T-cell (primary cell): ENCODE measurements at regions not wholly inside any gene's neighbourhood (a gene's known extent, or its start where the extent isn't known, plus 50 kb on each side); places are given as distances from the start of the nearest gene placed in this dataset.

Experiments used
- ATAC-seq, 4 experiments: fragments of 200-7000 bp in 3 of 4; fragments of 150-1000 bp in 1 of 4; cut with Tn5 transposase; replicated peaks in 1 of 4; 1 replicate in 3 of 4; 2 replicates in 1 of 4; pipeline ENCODE4 v1.10.0; 2021; ENCODE audit warnings: moderate library complexity in 3 of 4, mild to moderate bottlenecking in 2 of 4, moderate number of reproducible peaks in 1 of 4
- CTCF ChIA-PET, 2 donors: fragments of 300-600 bp; sonication (Branson Sonifier 250); formaldehyde crosslinking; loops; one replicate each; lab custom pipeline; 2022; ENCODE audit warnings: antibody characterized with exemption in 2 of 2; lab: Charles Lee
- POLR2A ChIA-PET, 2 donors: fragments of 300-600 bp; sonication (Branson Sonifier 250); formaldehyde crosslinking; loops; one replicate each; lab custom pipeline; 2022; ENCODE audit warnings: antibody characterized with exemption in 2 of 2; lab: Charles Lee
- DNase-seq, 35 experiments: peaks; one replicate each; pipeline versions ENCODE4 v3.0.0 to v3.0.0-alpha.2; 2013 to 2023
- H3K27ac ChIP-seq: one replicate; pipeline ENCODE4 v1.5.1; 2013; ENCODE audit warnings: low read length
- H3K27me3 ChIP-seq, 2 experiments: replicated peaks in 1 of 2; 1 replicate in 1 of 2; 2 replicates in 1 of 2; pipeline versions ENCODE4 v1.6.1 to v1.7.0; 2013; ENCODE audit warnings: low read length in 1 of 2, mixed read lengths in 1 of 2; ENCODE audit not compliant: control insufficient read depth in 2 of 2, insufficient read depth in 2 of 2; ENCODE audit errors: extremely low read depth in 1 of 2
- H3K36me3 ChIP-seq, 2 donors: 1 replicate in 1 of 2; 2 replicates in 1 of 2; pipeline versions ENCODE4 v1.6.1 to v1.7.0; 2013; ENCODE audit warnings: low read length in 1 of 2; ENCODE audit not compliant: control insufficient read depth in 2 of 2, insufficient read depth in 1 of 2; ENCODE audit errors: extremely low read depth in 1 of 2
- H3K4me1 ChIP-seq, 2 experiments: 1 replicate in 1 of 2; 2 replicates in 1 of 2; pipeline versions ENCODE4 v1.6.1 to v1.7.0; 2013; ENCODE audit warnings: low read length in 2 of 2, mixed read lengths in 1 of 2; ENCODE audit not compliant: insufficient read depth in 2 of 2, control insufficient read depth in 1 of 2; ENCODE audit errors: extremely low read depth in 1 of 2
- H3K4me3 ChIP-seq, 2 donors: 1 replicate in 1 of 2; 2 replicates in 1 of 2; pipeline versions ENCODE4 v1.5.1 to v1.7.0; 2013; ENCODE audit warnings: mild to moderate bottlenecking in 2 of 2, low read length in 1 of 2, moderate library complexity in 1 of 2; ENCODE audit not compliant: control insufficient read depth in 1 of 2; ENCODE audit errors: extremely low read depth in 1 of 2
- H3K9me3 ChIP-seq: 2 replicates; pipeline ENCODE4 v1.7.0; 2013
- H3K27ac Mint-ChIP-seq, 2 donors: one replicate each; pipeline ENCODE4 v1.8.0; 2020 to 2021; ENCODE audit warnings: mild to moderate bottlenecking in 2 of 2, mixed read lengths in 2 of 2
- H3K27me3 Mint-ChIP-seq, 2 donors: one replicate each; pipeline ENCODE4 v1.8.0; 2021 to 2022; ENCODE audit warnings: mixed read lengths in 2 of 2
- H3K36me3 Mint-ChIP-seq: one replicate; pipeline ENCODE4 v1.8.0; 2021; ENCODE audit warnings: mixed read lengths
- H3K4me1 Mint-ChIP-seq, 3 donors: one replicate each; pipeline ENCODE4 v1.8.0; 2020 to 2022; ENCODE audit warnings: mixed read lengths in 3 of 3, mild to moderate bottlenecking in 1 of 3
- H3K4me3 Mint-ChIP-seq, 3 donors: one replicate each; pipeline ENCODE4 v1.8.0; 2020 to 2022; ENCODE audit warnings: mild to moderate bottlenecking in 3 of 3, mixed read lengths in 3 of 3, moderate library complexity in 3 of 3
- H3K9me3 Mint-ChIP-seq, 3 donors: one replicate each; pipeline ENCODE4 v1.8.0; 2020 to 2022; ENCODE audit warnings: mixed read lengths in 3 of 3
- WGBS: methylation state at CpG from one replicate; pipeline ENCODE4 v1.1.5; 2013; ENCODE audit warnings: missing lambda C conversion rate; ENCODE audit not compliant: insufficient coverage; 5-methylcytosine and 5-hydroxymethylcytosine counted together

GRCh38 chrX:26376037-26376708 lies 160.2 kb downstream of the MAGEB5 start:
- no peak overlapping the region for H3K27ac Mint-ChIP-seq
- H3K36me3 Mint-ChIP-seq: no peaks in the 10 kb centered on the region
- Histone ChIP-seq H3K27me3 (no peaks in the 10 kb centered on the region), H3K4me1 (no peaks in the 10 kb centered on the region), H3K36me3 (no peaks in the 10 kb centered on the region), H3K4me3 (no peak overlapping the region), H3K27ac (no peak overlapping the region), H3K9me3 (no peaks in the 10 kb centered on the region)
- H3K27me3 Mint-ChIP-seq: no peaks in the 10 kb centered on the region
- WGBS: 70% methylated on average over 2 of the region's 5 CpGs
- H3K4me3 Mint-ChIP-seq: no peak overlapping the region
- ATAC-seq (no peak), DNase-seq (no peak)
- ChIA-PET CTCF (no interaction called here), POLR2A (interaction anchor here in 1 of 2 donors (0.6 kb wide), 1 partner anchor 313 kb away, joined by 4 read pairs; no protein-coding TSS in a partner anchor)
- H3K4me1 Mint-ChIP-seq: no peaks in the 10 kb centered on the region
- H3K9me3 Mint-ChIP-seq: peaks cover 0 to 4% (median 2%) of the 10 kb centered on the region in 3 donors

- CTCF ChIA-PET: no interaction called here
- DNase-seq (no peak), ATAC-seq (no peak)
- H3K27me3 ChIP-seq: no peaks in the 10 kb centered on the region
- Mint-ChIP-seq H3K4me3 (no peak overlapping the region), H3K9me3 (peaks cover 0 to 7% (median 2%) of the 10 kb centered on the region in 3 donors), H3K27me3 (peaks cover 0 to 4% of the 10 kb centered on the region in 2 donors), H3K4me1 (no peaks in the 10 kb centered on the region), H3K27ac (no peak overlapping the region), H3K36me3 (no peaks in the 10 kb centered on the region)
- H3K36me3 ChIP-seq: no peaks in the 10 kb centered on the region
- no CpG with 5 or more reads among the region's 3 CpGs for WGBS
- no peaks in the 10 kb centered on the region for H3K4me1 ChIP-seq
- POLR2A ChIA-PET: no interaction called here
- H3K27ac ChIP-seq: no peak overlapping the region
- no peaks in the 10 kb centered on the region for H3K9me3 ChIP-seq
- H3K4me3 ChIP-seq: no peak overlapping the region
Observed at GRCh38 chrX:26375346-26375745, 159.4 kb downstream of the MAGEB5 start.

DNA sequence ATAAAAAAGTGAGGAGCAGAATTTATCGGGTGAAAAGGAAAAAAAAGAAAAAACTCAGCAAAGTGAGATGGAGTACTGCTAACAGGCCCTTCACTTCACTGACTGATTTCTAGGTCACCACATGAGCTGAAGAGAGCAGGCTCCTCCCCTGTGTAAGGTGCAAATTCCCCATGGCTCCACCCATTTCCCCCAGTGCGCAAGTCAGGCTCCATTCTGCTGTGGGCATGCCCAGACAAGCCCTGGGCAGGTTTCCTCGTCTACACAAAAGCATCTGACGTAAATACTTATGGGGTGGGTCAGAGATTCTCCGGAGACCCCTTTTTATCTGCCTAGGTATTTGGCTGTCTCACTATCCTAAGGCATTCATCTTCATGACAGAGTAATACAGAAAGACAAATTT lies 157.9 kb downstream of the MAGEB5 start:
- 100% methylated on average over 1 of the region's 5 CpGs for WGBS
- H3K4me3 Mint-ChIP-seq: no peak overlapping the region
- DNase-seq (no peak), ATAC-seq (no peak)
- no peaks in the 10 kb centered on the region for H3K36me3 Mint-ChIP-seq
- H3K9me3 ChIP-seq: no peaks in the 10 kb centered on the region
- peaks cover 0 to 4% of the 10 kb centered on the region in 2 donors for H3K27me3 Mint-ChIP-seq
- no peak overlapping the region for H3K27ac ChIP-seq
- CTCF ChIA-PET: no interaction called here
- H3K4me1 ChIP-seq: no peaks in the 10 kb centered on the region
- peaks cover 0 to 7% (median 2%) of the 10 kb centered on the region in 3 donors for H3K9me3 Mint-ChIP-seq
- H3K4me1 Mint-ChIP-seq: no peaks in the 10 kb centered on the region
- no peak overlapping the region for H3K27ac Mint-ChIP-seq
- POLR2A ChIA-PET: no interaction called here
- H3K27me3 ChIP-seq: no peaks in the 10 kb centered on the region
- no peaks in the 10 kb centered on the region for H3K36me3 ChIP-seq
- no peak overlapping the region for H3K4me3 ChIP-seq

DNA sequence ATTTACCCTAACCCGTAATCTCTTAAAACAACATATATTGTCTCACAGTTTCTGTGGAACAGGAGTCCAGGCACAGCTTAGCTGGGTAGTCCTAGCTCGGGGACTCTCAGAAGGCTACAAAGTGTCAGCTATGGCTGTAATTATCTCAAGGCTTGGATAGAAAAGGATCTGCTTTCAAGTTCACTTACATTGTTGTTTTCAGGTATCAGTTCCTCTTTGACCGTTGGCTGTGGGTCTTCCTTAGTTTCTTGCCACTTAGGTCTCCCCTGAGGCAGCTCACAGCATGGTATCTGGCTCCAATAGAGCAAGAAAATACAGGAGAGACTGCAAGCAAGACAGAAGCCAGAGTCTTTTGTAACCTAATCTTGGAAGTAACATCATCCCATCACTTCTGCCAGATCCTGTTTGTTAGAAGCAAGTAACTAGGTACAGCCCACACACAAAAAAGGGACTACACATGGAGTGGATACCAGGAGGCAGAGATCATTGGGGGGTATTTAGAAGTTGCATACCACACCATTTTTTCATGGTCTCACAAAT lies 137.0 kb downstream of the MAGEB5 start:
- WGBS: 47% methylated on average over 3 of the region's 3 CpGs
- Histone ChIP-seq H3K27ac (no peak overlapping the region), H3K36me3 (no peaks in the 10 kb centered on the region), H3K4me1 (no peaks in the 10 kb centered on the region), H3K4me3 (no peak overlapping the region), H3K27me3 (no peaks in the 10 kb centered on the region), H3K9me3 (no peaks in the 10 kb centered on the region)
- POLR2A ChIA-PET: no interaction called here
- Mint-ChIP-seq H3K4me1 (no peaks in the 10 kb centered on the region), H3K4me3 (no peak overlapping the region), H3K27me3 (peaks cover 0 to 6% of the 10 kb centered on the region in 2 donors), H3K27ac (no peak overlapping the region), H3K9me3 (peaks cover 0 to 8% (median 8%) of the 10 kb centered on the region in 3 donors), H3K36me3 (no peaks in the 10 kb centered on the region)
- ATAC-seq (no peak), DNase-seq (no peak)
- CTCF ChIA-PET: no interaction called here

GRCh38 chrX:26347171-26347570 lies 131.2 kb downstream of the MAGEB5 start:
- no peak for DNase-seq
- Mint-ChIP-seq H3K9me3 (peaks cover 0 to 7% (median 2%) of the 10 kb centered on the region in 3 donors), H3K4me3 (no peak overlapping the region), H3K4me1 (no peaks in the 10 kb centered on the region), H3K27ac (no peak overlapping the region), H3K36me3 (no peaks in the 10 kb centered on the region), H3K27me3 (no peaks in the 10 kb centered on the region)
- ChIA-PET CTCF (no interaction called here), POLR2A (no interaction called here)
- ATAC-seq: no peak
- H3K4me1 ChIP-seq: no peaks in the 10 kb centered on the region
- H3K9me3 ChIP-seq: no peaks in the 10 kb centered on the region
- WGBS: 33% methylated on average over 1 of the region's 4 CpGs
- no peaks in the 10 kb centered on the region for H3K36me3 ChIP-seq
- H3K4me3 ChIP-seq: no peak overlapping the region
- no peaks in the 10 kb centered on the region for H3K27me3 ChIP-seq
- no peak overlapping the region for H3K27ac ChIP-seq

- no peaks in the 10 kb centered on the region for H3K36me3 Mint-ChIP-seq
- peaks cover 0 to 13% (median 0%) of the 10 kb centered on the region in 3 donors for H3K9me3 Mint-ChIP-seq
- no peak for ATAC-seq
- Histone ChIP-seq H3K27ac (no peak overlapping the region), H3K36me3 (no peaks in the 10 kb centered on the region), H3K27me3 (no peaks in the 10 kb centered on the region), H3K9me3 (no peaks in the 10 kb centered on the region), H3K4me3 (no peak overlapping the region), H3K4me1 (no peaks in the 10 kb centered on the region)
- DNase-seq: no peak
- H3K4me1 Mint-ChIP-seq: no peaks in the 10 kb centered on the region
- WGBS: 75% methylated on average over 5 of the region's 8 CpGs
- H3K27me3 Mint-ChIP-seq: no peaks in the 10 kb centered on the region
- POLR2A ChIA-PET: no interaction called here
- H3K27ac Mint-ChIP-seq: no peak overlapping the region
- no peak overlapping the region for H3K4me3 Mint-ChIP-seq
- CTCF ChIA-PET: no interaction called here
Observed at GRCh38 chrX:26334232-26334631, 118.3 kb downstream of the MAGEB5 start.
